Activated CD8-positive, alpha-beta memory T cell treated with anti-CD3 and anti-CD28 coated beads, Interleukin-2, amount 10 ng/mL, durations not matched to agents 7 days and 5 days (primary cell): ENCODE measurements at regions not wholly inside any gene's neighbourhood (a gene's known extent, or its start where the extent isn't known, plus 50 kb on each side); places are given as distances from the start of the nearest gene placed in this dataset.

Source experiments
- ATAC-seq: fragments of 150-1000 bp; cut with Tn5 transposase; one replicate; pipeline ENCODE4 v1.10.0; 2021; ENCODE audit warnings: moderate library complexity
- CTCF ChIA-PET: fragments of 350-600 bp; sonication (Branson Sonifier 250); formaldehyde crosslinking; loops from one replicate; lab custom pipeline; 2021; ENCODE audit warnings: antibody characterized with exemption; lab: Charles Lee
- DNase-seq: peaks from one replicate; pipeline ENCODE4 v3.0.0-alpha.2; 2020
- H3K27ac Mint-ChIP-seq: one replicate; pipeline ENCODE4 v1.8.0; 2021; ENCODE audit warnings: mild to moderate bottlenecking, mixed read lengths
- H3K27me3 Mint-ChIP-seq: one replicate; pipeline ENCODE4 v1.8.0; 2021; ENCODE audit warnings: mixed read lengths
- H3K36me3 Mint-ChIP-seq: one replicate; pipeline ENCODE4 v1.8.0; 2021; ENCODE audit warnings: mild to moderate bottlenecking, mixed read lengths
- H3K4me1 Mint-ChIP-seq: one replicate; pipeline ENCODE4 v1.8.0; 2021; ENCODE audit warnings: mixed read lengths
- H3K4me3 Mint-ChIP-seq: one replicate; pipeline ENCODE4 v1.8.0; 2021; ENCODE audit warnings: mild to moderate bottlenecking, moderate library complexity, mixed read lengths
- H3K9me3 Mint-ChIP-seq: one replicate; pipeline ENCODE4 v1.8.0; 2022; ENCODE audit warnings: low read depth, mixed read lengths

- Mint-ChIP-seq H3K27ac (no peak overlapping the region), H3K36me3 (no peaks in the 10 kb centered on the region)
- CTCF ChIA-PET, result no interaction called here
These were observed 171.8 kb upstream of the ALG10B start for GRCh38 chr12:38144601-38145436.

GRCh38 chr12:38149395-38150073 lies 167.0 kb upstream of the ALG10B start:
- Mint-ChIP-seq H3K4me3 (no peak overlapping the region), H3K4me1 (no peaks in the 10 kb centered on the region), H3K27me3 (no peaks in the 10 kb centered on the region), H3K36me3 (no peaks in the 10 kb centered on the region), H3K9me3 (peaks cover 9% of the 10 kb centered on the region), H3K27ac (no peak overlapping the region)
- CTCF ChIA-PET, result no interaction called here
- no peak for DNase-seq
- ATAC-seq, result no peak

More at GRCh38 chr12:38144601-38145436, 171.8 kb upstream of the ALG10B start:
- DNase-seq (no peak), ATAC-seq (no peak)
- Mint-ChIP-seq H3K4me3 (no peak overlapping the region), H3K4me1 (peaks cover 2% of the 10 kb centered on the region), H3K27me3 (no peaks in the 10 kb centered on the region), H3K9me3 (peaks cover 3% of the 10 kb centered on the region)

- peaks cover 9% of the 10 kb centered on the region for H3K9me3 Mint-ChIP-seq
- no peak overlapping the region for H3K4me3 Mint-ChIP-seq
- H3K27me3 Mint-ChIP-seq, result no peaks in the 10 kb centered on the region
- DNase-seq (no peak), ATAC-seq (no peak)
- H3K4me1 Mint-ChIP-seq, result no peaks in the 10 kb centered on the region
- H3K27ac Mint-ChIP-seq, result no peak overlapping the region
- CTCF ChIA-PET, result no interaction called here
- H3K36me3 Mint-ChIP-seq, result no peaks in the 10 kb centered on the region
These were observed 164.4 kb upstream of the ALG10B start for GRCh38 chr12:38151991-38152700.

GRCh38 chr12:38152816-38153736 lies 163.5 kb upstream of the ALG10B start:
- no peak overlapping the region for H3K4me3 Mint-ChIP-seq
- H3K4me1 Mint-ChIP-seq, result no peaks in the 10 kb centered on the region
- CTCF ChIA-PET, result no interaction called here
- DNase-seq, result no peak
- H3K36me3 Mint-ChIP-seq, result no peaks in the 10 kb centered on the region
- H3K27ac Mint-ChIP-seq, result no peak overlapping the region
- ATAC-seq, result no peak
- H3K27me3 Mint-ChIP-seq, result no peaks in the 10 kb centered on the region
- H3K9me3 Mint-ChIP-seq, result peaks cover 5% of the 10 kb centered on the region

GRCh38 chr12:38153737-38154061 lies 162.9 kb upstream of the ALG10B start:
- no peak overlapping the region for H3K4me3 Mint-ChIP-seq
- peaks cover 5% of the 10 kb centered on the region for H3K9me3 Mint-ChIP-seq
- no peak for DNase-seq
- no peaks in the 10 kb centered on the region for H3K36me3 Mint-ChIP-seq
- H3K27ac Mint-ChIP-seq, result no peak overlapping the region
- no peak for ATAC-seq
- CTCF ChIA-PET, result no interaction called here
- H3K27me3 Mint-ChIP-seq, result no peaks in the 10 kb centered on the region
- no peaks in the 10 kb centered on the region for H3K4me1 Mint-ChIP-seq

- no peak overlapping the region for H3K27ac Mint-ChIP-seq
These were observed 162.2 kb upstream of the ALG10B start for GRCh38 chr12:38154096-38155019.

GRCh38 chr12:38155020-38155395 lies 161.6 kb upstream of the ALG10B start:
- DNase-seq, result no peak
- CTCF ChIA-PET, result no interaction called here
- Mint-ChIP-seq H3K36me3 (no peaks in the 10 kb centered on the region), H3K4me1 (no peaks in the 10 kb centered on the region), H3K27me3 (no peaks in the 10 kb centered on the region), H3K9me3 (peaks cover 5% of the 10 kb centered on the region), H3K4me3 (no peak overlapping the region), H3K27ac (no peak overlapping the region)
- ATAC-seq, result no peak

More at GRCh38 chr12:38154096-38155019, 162.2 kb upstream of the ALG10B start:
- Mint-ChIP-seq H3K9me3 (peaks cover 5% of the 10 kb centered on the region), H3K36me3 (no peaks in the 10 kb centered on the region), H3K4me1 (no peaks in the 10 kb centered on the region), H3K27me3 (no peaks in the 10 kb centered on the region), H3K4me3 (no peak overlapping the region)
- ATAC-seq, result no peak
- CTCF ChIA-PET, result no interaction called here
- DNase-seq, result no peak

- H3K4me3 Mint-ChIP-seq, result no peak overlapping the region
- no peak overlapping the region for H3K27ac Mint-ChIP-seq
- H3K9me3 Mint-ChIP-seq, result peaks cover 3% of the 10 kb centered on the region
- DNase-seq (no peak), ATAC-seq (no peak)
- H3K27me3 Mint-ChIP-seq, result no peaks in the 10 kb centered on the region
- no peaks in the 10 kb centered on the region for H3K36me3 Mint-ChIP-seq
- CTCF ChIA-PET, result no interaction called here
- no peaks in the 10 kb centered on the region for H3K4me1 Mint-ChIP-seq
These were observed 160.8 kb upstream of the ALG10B start for GRCh38 chr12:38155526-38156496.

- Mint-ChIP-seq H3K4me1 (no peaks in the 10 kb centered on the region), H3K27me3 (no peaks in the 10 kb centered on the region), H3K4me3 (no peak overlapping the region), H3K27ac (no peak overlapping the region), H3K9me3 (no peaks in the 10 kb centered on the region), H3K36me3 (no peaks in the 10 kb centered on the region)
- CTCF ChIA-PET, result no interaction called here
- ATAC-seq (no peak), DNase-seq (no peak)
These were observed 159.9 kb upstream of the ALG10B start for GRCh38 chr12:38156497-38157245.

- ATAC-seq (no peak), DNase-seq (no peak)
- CTCF ChIA-PET, result no interaction called here
- H3K9me3 Mint-ChIP-seq, result peaks cover 4% of the 10 kb centered on the region
- H3K4me3 Mint-ChIP-seq, result no peak overlapping the region
- no peaks in the 10 kb centered on the region for H3K36me3 Mint-ChIP-seq
- no peak overlapping the region for H3K27ac Mint-ChIP-seq
- H3K27me3 Mint-ChIP-seq, result no peaks in the 10 kb centered on the region
- no peaks in the 10 kb centered on the region for H3K4me1 Mint-ChIP-seq
These were observed 159.2 kb upstream of the ALG10B start for GRCh38 chr12:38157274-38157932.
